ENCODE measurements at regions not wholly inside any gene's neighbourhood (a gene's known extent, or its start where the extent isn't known, plus 50 kb on each side); places are given as distances from the start of the nearest gene placed in this dataset.

DNA sequence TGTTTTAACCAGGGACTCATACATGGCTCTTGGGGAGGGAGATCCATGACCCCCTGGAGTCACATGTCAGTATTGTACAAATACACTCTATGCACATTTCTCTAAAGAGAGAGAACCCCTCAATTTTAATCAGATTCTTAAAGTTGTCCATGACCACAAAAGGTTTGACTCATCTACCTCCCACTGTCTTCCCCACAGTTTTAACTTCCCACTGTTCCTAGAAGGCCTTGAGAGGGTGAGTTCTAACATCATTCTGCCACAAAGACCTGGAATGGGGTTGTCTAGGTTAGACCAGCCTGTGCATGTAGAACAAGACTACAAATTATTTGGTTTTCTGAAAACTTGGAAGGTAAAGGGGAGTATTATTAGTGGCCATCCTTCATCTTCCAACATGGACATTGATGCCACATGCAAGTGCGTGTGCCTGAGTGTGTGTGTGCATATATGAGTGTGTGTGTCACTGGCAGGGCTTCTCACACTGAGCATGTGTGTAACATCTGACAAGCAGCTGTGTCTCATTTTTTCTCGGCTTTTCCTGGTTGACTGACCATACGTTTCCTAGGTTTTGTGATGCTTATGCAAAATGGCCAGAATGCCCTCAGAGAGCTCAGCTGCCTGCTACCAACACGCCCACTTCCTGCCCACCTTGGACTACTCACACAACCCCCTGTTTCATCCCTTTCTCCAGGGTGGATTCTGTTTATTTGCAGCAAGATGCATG is 94.6 kb upstream of the LGALSL start:
- TF ChIP-seq POLR2A (IDR thresholded peaks at IDR 0.05) (no peak), POLR2AphosphoS5 (IDR thresholded peaks at IDR 0.05) (no peak)
- TF ChIP-seq, protein P1, sequence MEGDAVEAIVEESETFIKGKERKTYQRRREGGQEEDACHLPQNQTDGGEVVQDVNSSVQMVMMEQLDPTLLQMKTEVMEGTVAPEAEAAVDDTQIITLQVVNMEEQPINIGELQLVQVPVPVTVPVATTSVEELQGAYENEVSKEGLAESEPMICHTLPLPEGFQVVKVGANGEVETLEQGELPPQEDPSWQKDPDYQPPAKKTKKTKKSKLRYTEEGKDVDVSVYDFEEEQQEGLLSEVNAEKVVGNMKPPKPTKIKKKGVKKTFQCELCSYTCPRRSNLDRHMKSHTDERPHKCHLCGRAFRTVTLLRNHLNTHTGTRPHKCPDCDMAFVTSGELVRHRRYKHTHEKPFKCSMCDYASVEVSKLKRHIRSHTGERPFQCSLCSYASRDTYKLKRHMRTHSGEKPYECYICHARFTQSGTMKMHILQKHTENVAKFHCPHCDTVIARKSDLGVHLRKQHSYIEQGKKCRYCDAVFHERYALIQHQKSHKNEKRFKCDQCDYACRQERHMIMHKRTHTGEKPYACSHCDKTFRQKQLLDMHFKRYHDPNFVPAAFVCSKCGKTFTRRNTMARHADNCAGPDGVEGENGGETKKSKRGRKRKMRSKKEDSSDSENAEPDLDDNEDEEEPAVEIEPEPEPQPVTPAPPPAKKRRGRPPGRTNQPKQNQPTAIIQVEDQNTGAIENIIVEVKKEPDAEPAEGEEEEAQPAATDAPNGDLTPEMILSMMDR (IDR thresholded peaks at IDR 0.05) = no peak

All from breast epithelium (tissue), 3 donors.